Choroid plexus epithelial cell (primary cell): ENCODE measurements at regions not wholly inside any gene's neighbourhood (a gene's known extent, or its start where the extent isn't known, plus 50 kb on each side); places are given as distances from the start of the nearest gene placed in this dataset.
A peak's percentile ranks its signal among the peaks of the same experiment; 100 is the strongest.

ENCODE experiments used
- DNase-seq: peaks from one replicate; pipeline ENCODE4 v3.0.0-alpha.2; 2010; ENCODE audit warnings: low read depth
- H3K4me3 ChIP-seq: 2 replicates; pipeline ENCODE4 v1.5.1; 2011; ENCODE audit warnings: low read depth, mild to moderate bottlenecking, control low read depth, low read length, moderate library complexity
- TF ChIP-seq, protein P1 (sequence below): conservative IDR thresholded peaks from 2 replicates; pipeline ENCODE4 v1.5.1; 2011; ENCODE audit warnings: low read depth, mild to moderate bottlenecking, control low read depth, inconsistent platforms, low read length, moderate library complexity

DNA sequence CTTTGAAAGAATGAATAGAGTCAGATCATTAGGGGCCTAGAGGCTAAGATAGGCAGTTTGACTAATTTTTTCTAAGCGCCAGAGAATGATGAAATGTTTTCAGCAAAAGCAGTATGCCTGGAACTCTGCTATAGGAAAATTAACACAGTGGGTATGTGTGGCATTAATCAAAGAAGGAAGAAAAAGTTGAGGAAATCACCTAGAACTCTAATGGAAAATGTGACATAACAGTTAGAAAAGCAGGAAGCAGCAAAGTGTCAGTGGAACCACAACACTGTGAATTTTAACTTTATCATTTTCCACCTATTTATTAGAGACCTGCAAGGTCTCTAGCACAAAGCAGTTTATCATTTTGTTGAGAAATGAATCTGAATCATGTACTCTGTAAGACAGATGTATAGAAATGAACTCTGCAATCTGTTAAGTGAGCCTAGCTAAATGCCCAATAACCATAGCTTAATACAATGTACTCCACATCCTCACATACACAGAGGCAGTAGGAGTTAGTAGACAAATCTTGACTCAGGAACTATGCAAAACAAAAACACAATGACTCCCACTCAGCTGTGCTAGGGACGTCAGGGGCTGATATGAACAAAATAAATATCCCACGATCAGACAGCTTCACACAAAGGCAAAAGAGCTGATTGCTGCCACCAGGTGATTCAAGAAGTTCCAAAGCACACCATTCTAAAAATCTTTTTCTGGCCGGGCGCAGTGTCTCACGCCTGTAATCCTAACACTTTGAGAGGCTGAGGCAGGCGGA lies 500.7 kb upstream of the NFIA start:
- DNase-seq: peak; percentile 49
- no peak overlapping the region for H3K4me3 ChIP-seq
- TF ChIP-seq, protein P1, sequence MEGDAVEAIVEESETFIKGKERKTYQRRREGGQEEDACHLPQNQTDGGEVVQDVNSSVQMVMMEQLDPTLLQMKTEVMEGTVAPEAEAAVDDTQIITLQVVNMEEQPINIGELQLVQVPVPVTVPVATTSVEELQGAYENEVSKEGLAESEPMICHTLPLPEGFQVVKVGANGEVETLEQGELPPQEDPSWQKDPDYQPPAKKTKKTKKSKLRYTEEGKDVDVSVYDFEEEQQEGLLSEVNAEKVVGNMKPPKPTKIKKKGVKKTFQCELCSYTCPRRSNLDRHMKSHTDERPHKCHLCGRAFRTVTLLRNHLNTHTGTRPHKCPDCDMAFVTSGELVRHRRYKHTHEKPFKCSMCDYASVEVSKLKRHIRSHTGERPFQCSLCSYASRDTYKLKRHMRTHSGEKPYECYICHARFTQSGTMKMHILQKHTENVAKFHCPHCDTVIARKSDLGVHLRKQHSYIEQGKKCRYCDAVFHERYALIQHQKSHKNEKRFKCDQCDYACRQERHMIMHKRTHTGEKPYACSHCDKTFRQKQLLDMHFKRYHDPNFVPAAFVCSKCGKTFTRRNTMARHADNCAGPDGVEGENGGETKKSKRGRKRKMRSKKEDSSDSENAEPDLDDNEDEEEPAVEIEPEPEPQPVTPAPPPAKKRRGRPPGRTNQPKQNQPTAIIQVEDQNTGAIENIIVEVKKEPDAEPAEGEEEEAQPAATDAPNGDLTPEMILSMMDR: peak; percentile 4

DNA sequence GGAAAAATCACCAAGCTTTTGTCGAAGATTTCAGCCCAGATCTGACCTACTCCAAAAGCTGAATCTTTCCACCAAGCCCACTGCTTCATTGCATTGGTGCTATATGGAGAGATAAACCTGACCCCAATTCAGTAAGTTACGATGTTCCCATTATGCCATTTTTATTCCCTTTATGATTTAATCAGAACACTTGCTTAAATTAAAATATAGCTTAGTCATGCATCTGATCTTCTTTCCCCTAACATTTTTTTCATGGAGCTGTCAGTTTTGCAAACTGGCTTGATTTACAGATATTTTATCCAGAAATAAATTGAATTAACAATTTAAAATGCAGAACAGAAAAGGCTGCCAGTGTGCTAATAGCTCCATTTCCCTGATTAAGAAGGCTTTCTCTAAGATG lies 503.5 kb upstream of the C1orf87 start:
- DNase-seq: no peak
- TF ChIP-seq, protein P1: no peak
- H3K4me3 ChIP-seq: no peak overlapping the region

DNA sequence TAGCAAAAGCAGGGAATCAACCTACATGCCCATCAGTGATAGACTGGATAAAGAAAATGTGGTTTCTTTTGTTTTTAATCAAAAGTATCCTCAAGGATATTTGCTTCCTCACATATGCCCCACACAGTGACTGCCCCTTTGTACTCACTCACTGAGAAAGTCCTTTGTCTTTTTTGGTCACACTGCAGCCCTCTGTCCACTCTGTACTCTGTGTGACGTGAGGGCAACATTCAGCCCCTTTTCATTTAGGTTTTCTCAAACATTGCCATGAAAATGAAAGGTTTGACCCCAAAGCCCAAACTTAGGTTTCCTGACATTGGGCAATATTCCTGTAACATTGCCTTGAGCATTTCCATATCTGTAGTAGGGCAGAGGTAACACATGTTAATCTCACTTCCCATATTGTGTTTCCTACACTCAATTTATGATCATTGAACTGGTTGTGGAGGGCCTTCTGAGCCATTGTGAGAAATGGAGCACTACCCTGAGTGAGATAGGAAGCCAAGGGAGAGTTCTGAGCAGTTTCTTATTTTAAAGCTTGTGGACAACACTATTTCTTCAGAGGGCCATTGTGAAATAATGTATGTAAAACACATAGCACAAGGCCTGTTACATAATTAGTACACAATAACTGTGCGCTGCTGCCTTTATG lies 501.9 kb upstream of the C1orf87 start:
- no peak overlapping the region for H3K4me3 ChIP-seq
- no peak for DNase-seq
- TF ChIP-seq, protein P1: no peak

DNA sequence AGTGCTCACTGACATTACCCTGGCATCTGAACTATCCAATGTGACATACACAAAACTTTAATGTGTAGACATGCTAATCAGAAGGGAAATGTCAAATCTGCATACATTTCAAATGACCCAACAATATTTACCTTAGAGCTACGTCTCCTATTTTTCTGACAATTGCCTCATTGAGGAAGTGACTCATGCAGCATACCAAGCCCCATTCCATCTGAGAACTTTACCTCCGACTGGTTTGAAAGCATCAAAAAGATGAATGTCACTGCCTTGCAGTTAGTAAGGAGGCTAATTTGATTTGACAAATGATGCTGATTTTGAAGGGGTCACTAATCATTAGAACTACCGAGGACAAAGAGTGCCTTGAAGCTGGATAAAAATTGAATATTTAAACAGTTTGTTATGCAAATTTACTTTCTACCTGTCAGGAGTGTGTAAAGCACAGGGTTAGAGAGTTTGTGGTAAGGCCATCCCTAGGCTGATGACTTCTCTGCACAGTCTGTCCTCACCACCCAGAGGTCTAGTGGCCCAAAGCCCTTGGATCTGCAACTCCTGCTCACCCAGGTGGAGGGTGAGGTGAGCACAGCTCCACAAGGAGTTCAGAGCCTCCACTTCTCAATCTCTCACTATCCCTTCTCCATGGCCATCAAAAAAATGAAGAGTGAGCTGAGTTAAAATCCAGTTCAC lies 500.3 kb upstream of the C1orf87 start:
- peak; percentile 91 for DNase-seq
- TF ChIP-seq, protein P1: no peak
- H3K4me3 ChIP-seq: no peak overlapping the region

DNA sequence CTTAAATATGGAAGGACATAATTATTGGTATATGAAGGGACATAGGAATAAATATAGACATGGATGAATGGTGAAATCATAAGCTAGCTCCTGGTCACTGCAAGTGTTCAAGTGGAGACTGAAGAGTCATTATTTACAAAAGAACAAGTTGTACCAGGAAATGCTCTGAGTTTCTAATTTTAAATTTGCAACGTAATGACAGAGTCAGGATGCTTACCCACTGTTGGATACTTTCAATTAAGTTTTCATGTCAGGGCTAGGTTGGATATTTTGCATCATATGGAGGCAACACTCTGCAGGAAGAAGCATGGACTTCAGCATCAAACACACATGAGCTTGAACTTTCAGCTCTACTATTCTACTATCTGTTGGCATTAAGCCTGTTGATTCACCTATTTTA lies 499.6 kb upstream of the C1orf87 start:
- TF ChIP-seq, protein P1: no peak

DNA sequence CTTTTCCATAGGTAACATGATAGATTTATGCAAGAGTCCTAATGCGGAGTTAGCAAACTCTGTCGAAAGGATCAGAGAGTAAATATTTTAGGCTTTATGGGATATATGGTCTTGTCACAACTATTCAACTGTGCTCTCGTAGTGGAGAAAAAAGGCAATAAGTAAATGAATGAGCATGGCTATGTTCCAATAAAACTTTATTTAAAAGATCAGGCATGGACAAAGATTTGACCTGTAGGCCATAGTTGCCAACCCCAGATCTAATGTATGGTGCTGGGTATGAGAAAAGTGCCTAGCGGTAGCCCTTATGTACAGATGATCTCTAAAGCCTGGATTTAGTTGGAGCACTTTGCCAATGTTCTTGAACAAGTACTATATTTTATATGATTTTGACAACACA lies 498.8 kb upstream of the C1orf87 start:
- DNase-seq: no peak
- TF ChIP-seq, protein P1: no peak
- no peak overlapping the region for H3K4me3 ChIP-seq

More for the DNA sequence above, 499.6 kb upstream of the C1orf87 start:
- peak; percentile 84 for DNase-seq
- no peak overlapping the region for H3K4me3 ChIP-seq
